ENCODE measurements at regions not wholly inside any gene's neighbourhood (a gene's known extent, or its start where the extent isn't known, plus 50 kb on each side); places are given as distances from the start of the nearest gene placed in this dataset.

- no peaks in the 10 kb centered on the region for H3K36me3 ChIP-seq
- DNase-seq = no peak
- no peak for TF ChIP-seq POLR2A (IDR thresholded peaks at IDR 0.05)
- TF ChIP-seq, protein P1, sequence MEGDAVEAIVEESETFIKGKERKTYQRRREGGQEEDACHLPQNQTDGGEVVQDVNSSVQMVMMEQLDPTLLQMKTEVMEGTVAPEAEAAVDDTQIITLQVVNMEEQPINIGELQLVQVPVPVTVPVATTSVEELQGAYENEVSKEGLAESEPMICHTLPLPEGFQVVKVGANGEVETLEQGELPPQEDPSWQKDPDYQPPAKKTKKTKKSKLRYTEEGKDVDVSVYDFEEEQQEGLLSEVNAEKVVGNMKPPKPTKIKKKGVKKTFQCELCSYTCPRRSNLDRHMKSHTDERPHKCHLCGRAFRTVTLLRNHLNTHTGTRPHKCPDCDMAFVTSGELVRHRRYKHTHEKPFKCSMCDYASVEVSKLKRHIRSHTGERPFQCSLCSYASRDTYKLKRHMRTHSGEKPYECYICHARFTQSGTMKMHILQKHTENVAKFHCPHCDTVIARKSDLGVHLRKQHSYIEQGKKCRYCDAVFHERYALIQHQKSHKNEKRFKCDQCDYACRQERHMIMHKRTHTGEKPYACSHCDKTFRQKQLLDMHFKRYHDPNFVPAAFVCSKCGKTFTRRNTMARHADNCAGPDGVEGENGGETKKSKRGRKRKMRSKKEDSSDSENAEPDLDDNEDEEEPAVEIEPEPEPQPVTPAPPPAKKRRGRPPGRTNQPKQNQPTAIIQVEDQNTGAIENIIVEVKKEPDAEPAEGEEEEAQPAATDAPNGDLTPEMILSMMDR (IDR thresholded peaks at IDR 0.05) = no peak
- intact Hi-C loops (cut with DNase I) = no loop called here
- H3K27me3 ChIP-seq = peaks cover 0 to 4% (median 0%) of the 10 kb centered on the region in 4 donors
- H3K4me1 ChIP-seq = no peaks in the 10 kb centered on the region
- H3K9me3 ChIP-seq = no peaks in the 10 kb centered on the region
- no peak overlapping the region for H3K4me3 ChIP-seq
- 24 to 39% methylated on average over 1 of the region's 1 CpG for WGBS, 2 donors
- no peak overlapping the region for H3K27ac ChIP-seq
These were observed 393.2 kb upstream of the TENM4 start for GRCh38 chr11:79834015-79834414.

- Histone ChIP-seq H3K4me1 (no peaks in the 10 kb centered on the region), H3K27ac (no peak overlapping the region), H3K4me3 (no peak overlapping the region), H3K9me3 (no peaks in the 10 kb centered on the region), H3K27me3 (peaks cover 0 to 4% (median 0%) of the 10 kb centered on the region in 4 donors), H3K36me3 (no peaks in the 10 kb centered on the region)
- 65 to 75% methylated on average over 3 of the region's 3 CpGs for WGBS, 2 donors
- intact Hi-C loops (cut with DNase I) = no loop called here
- no peak for TF ChIP-seq POLR2A (IDR thresholded peaks at IDR 0.05)
- TF ChIP-seq, protein P1 (IDR thresholded peaks at IDR 0.05) = no peak
- DNase-seq = no peak
These were observed 389.6 kb upstream of the TENM4 start for GRCh38 chr11:79830446-79830845.

DNA sequence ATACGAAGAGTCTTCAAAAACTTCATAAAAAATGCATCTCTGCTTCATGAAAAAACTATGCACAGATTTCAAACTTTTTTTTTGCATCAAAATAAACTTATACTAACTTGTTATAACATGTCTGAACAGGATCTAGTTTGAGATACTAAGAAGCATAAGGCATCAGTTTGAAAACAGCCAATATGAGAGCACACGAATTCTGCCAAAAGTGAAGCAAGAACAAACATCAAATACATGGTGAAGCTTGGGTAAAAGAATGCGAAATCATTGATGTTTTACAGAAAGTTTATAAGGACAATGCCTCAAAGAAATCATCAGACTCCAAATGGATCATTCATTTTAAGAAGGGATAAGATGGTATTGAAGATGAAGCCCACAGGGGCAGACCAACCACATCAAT is 389.1 kb upstream of the TENM4 start:
- Histone ChIP-seq H3K4me1 (no peaks in the 10 kb centered on the region), H3K9me3 (no peaks in the 10 kb centered on the region), H3K36me3 (no peaks in the 10 kb centered on the region), H3K4me3 (no peak overlapping the region), H3K27ac (no peak overlapping the region), H3K27me3 (peaks cover 0 to 4% (median 0%) of the 10 kb centered on the region in 4 donors)
- no peak for DNase-seq
- 50 to 61% methylated on average over 3 of the region's 3 CpGs for WGBS, 2 donors
- intact Hi-C loops (cut with DNase I) = no loop called here
- TF ChIP-seq, protein P1 (IDR thresholded peaks at IDR 0.05) = no peak
- no peak for TF ChIP-seq POLR2A (IDR thresholded peaks at IDR 0.05)

GRCh38 chr11:79822766-79823165 is 381.9 kb upstream of the TENM4 start:
- Histone ChIP-seq H3K9me3 (no peaks in the 10 kb centered on the region), H3K27ac (no peak overlapping the region), H3K27me3 (no peaks in the 10 kb centered on the region), H3K4me1 (no peaks in the 10 kb centered on the region), H3K4me3 (no peak overlapping the region), H3K36me3 (no peaks in the 10 kb centered on the region)
- TF ChIP-seq, protein P1 (IDR thresholded peaks at IDR 0.05) = no peak
- TF ChIP-seq POLR2A (IDR thresholded peaks at IDR 0.05) = no peak
- 44 to 58% methylated on average over 3 of the region's 3 CpGs for WGBS, 2 donors
- no peak for DNase-seq
- intact Hi-C loops (cut with DNase I) = no loop called here

DNA sequence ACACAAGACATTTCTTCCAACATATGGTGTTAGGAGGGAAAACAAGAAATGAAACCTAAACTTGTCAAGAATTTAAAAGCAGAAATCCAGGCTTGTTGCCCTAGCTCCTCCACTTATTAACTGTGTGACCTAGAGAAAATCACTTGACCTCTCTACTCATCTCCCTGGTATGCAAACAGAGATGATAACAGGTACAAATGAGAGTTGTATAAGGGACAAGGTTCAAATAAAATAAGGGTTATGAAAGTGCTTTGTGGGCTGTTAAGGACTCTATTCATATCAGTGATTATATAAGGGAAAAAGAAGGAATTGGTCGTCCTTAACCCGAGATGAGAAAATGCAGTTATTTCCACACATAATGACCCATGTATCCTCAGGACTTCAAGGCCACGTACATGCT is 372.7 kb upstream of the TENM4 start:
- no peak for TF ChIP-seq POLR2A (IDR thresholded peaks at IDR 0.05)
- TF ChIP-seq, protein P1 (IDR thresholded peaks at IDR 0.05) = no peak
- no peaks in the 10 kb centered on the region for H3K4me1 ChIP-seq
- no peak for DNase-seq
- no peak overlapping the region for H3K4me3 ChIP-seq
- intact Hi-C loops (cut with DNase I) = no loop called here
- H3K36me3 ChIP-seq = no peaks in the 10 kb centered on the region
- no peak overlapping the region for H3K27ac ChIP-seq
- WGBS, 2 donors = 53% methylated on average over 3 of the region's 3 CpGs
- no peaks in the 10 kb centered on the region for H3K27me3 ChIP-seq
- no peaks in the 10 kb centered on the region for H3K9me3 ChIP-seq
